ENCODE measurements at regions not wholly inside any gene's neighbourhood (a gene's known extent, or its start where the extent isn't known, plus 50 kb on each side); places are given as distances from the start of the nearest gene placed in this dataset.

- TF ChIP-seq CTCF (IDR thresholded peaks at IDR 0.05; ENCODE audit: low read depth, low read length) (no peak), MYC (IDR thresholded peaks at IDR 0.05; ENCODE audit: low read depth, low read length) (no peak), POLR2A (IDR thresholded peaks at IDR 0.05; ENCODE audit: extremely low read depth, insufficient read length) (no peak), MAX (IDR thresholded peaks at IDR 0.05; ENCODE audit: low read depth, low read length) (no peak)
Measured at GRCh38 chr1:234546387-234546704, 63.6 kb downstream of the IRF2BP2 start.
